SU-DHL-6 (cell line): ENCODE measurements at regions not wholly inside any gene's neighbourhood (a gene's known extent, or its start where the extent isn't known, plus 50 kb on each side); places are given as distances from the start of the nearest gene placed in this dataset.
"Not testable (repeated sequence)": the region's sequence is repeated elsewhere in the genome, so short reads cannot be mapped to it uniquely, and the experiment has no call there.

Source experiments
- EZH2phosphoT487 ChIP-seq: fragments of 200-600 bp; sonication (generic), shearing (Covaris generic); conservative IDR thresholded peaks from 2 replicates; pipeline ENCODE4 v1.6.1; 2018; ENCODE audit warnings: mild to moderate bottlenecking, antibody characterized with exemption, low read length, moderate library complexity, mixed read lengths
- TF ChIP-seq, protein P1 (sequence below): fragments of 200-600 bp; sonication (generic); IDR thresholded peaks from one replicate; pipeline ENCODE4 v1.5.1; 2017; ENCODE audit warnings: antibody characterized with exemption, mild to moderate bottlenecking, low read length, moderate library complexity; ENCODE audit not compliant: insufficient read depth, poor library complexity, severe bottlenecking

GRCh38 chr22:22758101-22758807, 113.8 kb downstream of the GGTLC2 start:
- TF ChIP-seq, protein P1, sequence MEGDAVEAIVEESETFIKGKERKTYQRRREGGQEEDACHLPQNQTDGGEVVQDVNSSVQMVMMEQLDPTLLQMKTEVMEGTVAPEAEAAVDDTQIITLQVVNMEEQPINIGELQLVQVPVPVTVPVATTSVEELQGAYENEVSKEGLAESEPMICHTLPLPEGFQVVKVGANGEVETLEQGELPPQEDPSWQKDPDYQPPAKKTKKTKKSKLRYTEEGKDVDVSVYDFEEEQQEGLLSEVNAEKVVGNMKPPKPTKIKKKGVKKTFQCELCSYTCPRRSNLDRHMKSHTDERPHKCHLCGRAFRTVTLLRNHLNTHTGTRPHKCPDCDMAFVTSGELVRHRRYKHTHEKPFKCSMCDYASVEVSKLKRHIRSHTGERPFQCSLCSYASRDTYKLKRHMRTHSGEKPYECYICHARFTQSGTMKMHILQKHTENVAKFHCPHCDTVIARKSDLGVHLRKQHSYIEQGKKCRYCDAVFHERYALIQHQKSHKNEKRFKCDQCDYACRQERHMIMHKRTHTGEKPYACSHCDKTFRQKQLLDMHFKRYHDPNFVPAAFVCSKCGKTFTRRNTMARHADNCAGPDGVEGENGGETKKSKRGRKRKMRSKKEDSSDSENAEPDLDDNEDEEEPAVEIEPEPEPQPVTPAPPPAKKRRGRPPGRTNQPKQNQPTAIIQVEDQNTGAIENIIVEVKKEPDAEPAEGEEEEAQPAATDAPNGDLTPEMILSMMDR = not testable (repeated sequence)
- not testable (repeated sequence) for TF ChIP-seq EZH2phosphoT487
